ENCODE measurements at regions not wholly inside any gene's neighbourhood (a gene's known extent, or its start where the extent isn't known, plus 50 kb on each side); places are given as distances from the start of the nearest gene placed in this dataset.

- no TSS peak for BruUV-seq (replicated peaks)
- no peaks in the 10 kb centered on the region for H4K20me1 ChIP-seq (ENCODE audit: low read length)
- no peak overlapping the region for H3K4me3 ChIP-seq (ENCODE audit: low read length)
- no peaks in the 10 kb centered on the region for H3K9me3 ChIP-seq (ENCODE audit: low read length)
- intact Hi-C loops (cut with micrococcal nuclease): no loop called here
- no peaks in the 10 kb centered on the region for H3K36me3 ChIP-seq (ENCODE audit: low read depth, low read length)
- TF ChIP-seq EZH2 (IDR thresholded peaks at IDR 0.05; ENCODE audit: low read length, unreplicated experiment) (no peak), EZH2phosphoT487 (IDR thresholded peaks at IDR 0.05; ENCODE audit: borderline replicate concordance, low read length) (no peak)
- TF ChIP-seq, protein P1, sequence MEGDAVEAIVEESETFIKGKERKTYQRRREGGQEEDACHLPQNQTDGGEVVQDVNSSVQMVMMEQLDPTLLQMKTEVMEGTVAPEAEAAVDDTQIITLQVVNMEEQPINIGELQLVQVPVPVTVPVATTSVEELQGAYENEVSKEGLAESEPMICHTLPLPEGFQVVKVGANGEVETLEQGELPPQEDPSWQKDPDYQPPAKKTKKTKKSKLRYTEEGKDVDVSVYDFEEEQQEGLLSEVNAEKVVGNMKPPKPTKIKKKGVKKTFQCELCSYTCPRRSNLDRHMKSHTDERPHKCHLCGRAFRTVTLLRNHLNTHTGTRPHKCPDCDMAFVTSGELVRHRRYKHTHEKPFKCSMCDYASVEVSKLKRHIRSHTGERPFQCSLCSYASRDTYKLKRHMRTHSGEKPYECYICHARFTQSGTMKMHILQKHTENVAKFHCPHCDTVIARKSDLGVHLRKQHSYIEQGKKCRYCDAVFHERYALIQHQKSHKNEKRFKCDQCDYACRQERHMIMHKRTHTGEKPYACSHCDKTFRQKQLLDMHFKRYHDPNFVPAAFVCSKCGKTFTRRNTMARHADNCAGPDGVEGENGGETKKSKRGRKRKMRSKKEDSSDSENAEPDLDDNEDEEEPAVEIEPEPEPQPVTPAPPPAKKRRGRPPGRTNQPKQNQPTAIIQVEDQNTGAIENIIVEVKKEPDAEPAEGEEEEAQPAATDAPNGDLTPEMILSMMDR (conservative IDR thresholded peaks at IDR 0.05; ENCODE audit: low read depth, low read length): no peak
- H3F3A ChIP-seq (ENCODE audit: low read length, unreplicated experiment): no peaks in the 10 kb centered on the region
- ChIA-PET POLR2A (ENCODE audit: unreplicated experiment) (no interaction called here), CTCF (no interaction called here)
- H3K4me1 ChIP-seq (ENCODE audit: insufficient read depth, low read length): no peaks in the 10 kb centered on the region
- ATAC-seq: no peak
- no peak overlapping the region for H3K4me2 ChIP-seq (ENCODE audit: low read length)
- no peak overlapping the region for H3K9ac ChIP-seq (ENCODE audit: low read length)
- H3K27ac ChIP-seq (ENCODE audit: low read length): no peak overlapping the region
- no peak overlapping the region for H2AFZ ChIP-seq (ENCODE audit: low read length)
- DNase-seq: no peak
- no peaks in the 10 kb centered on the region for H3K27me3 ChIP-seq (ENCODE audit: low read length)
- no peaks in the 10 kb centered on the region for H3K79me2 ChIP-seq (ENCODE audit: low read length)
- H3K9me2 ChIP-seq (replicated peaks; ENCODE audit: low read length): no peaks in the 10 kb centered on the region
Measured at GRCh38 chr16:59920054-59920453, 1185.9 kb upstream of the GOT2 start.

- no peak overlapping the region for H2AFZ ChIP-seq (ENCODE audit: low read length)
- H3K9me2 ChIP-seq (replicated peaks; ENCODE audit: low read length): no peaks in the 10 kb centered on the region
- BruUV-seq (replicated peaks): no TSS peak
- H3K4me2 ChIP-seq (ENCODE audit: low read length): no peak overlapping the region
- DNase-seq (no peak), ATAC-seq (no peak)
- no peaks in the 10 kb centered on the region for H3K27me3 ChIP-seq (ENCODE audit: low read length)
- H3K36me3 ChIP-seq (ENCODE audit: low read depth, low read length): no peaks in the 10 kb centered on the region
- no peak overlapping the region for H3K27ac ChIP-seq (ENCODE audit: low read length)
- TF ChIP-seq EZH2 (IDR thresholded peaks at IDR 0.05; ENCODE audit: low read length, unreplicated experiment) (no peak), EZH2phosphoT487 (IDR thresholded peaks at IDR 0.05; ENCODE audit: borderline replicate concordance, low read length) (no peak)
- TF ChIP-seq, protein P1 (conservative IDR thresholded peaks at IDR 0.05; ENCODE audit: low read depth, low read length): no peak
- ChIA-PET POLR2A (ENCODE audit: unreplicated experiment) (no interaction called here), CTCF (no interaction called here)
- H3K4me3 ChIP-seq (ENCODE audit: low read length): no peak overlapping the region
- H3K9me3 ChIP-seq (ENCODE audit: low read length): no peaks in the 10 kb centered on the region
- no peaks in the 10 kb centered on the region for H3K4me1 ChIP-seq (ENCODE audit: insufficient read depth, low read length)
- no peaks in the 10 kb centered on the region for H3K79me2 ChIP-seq (ENCODE audit: low read length)
- no peak overlapping the region for H3K9ac ChIP-seq (ENCODE audit: low read length)
- H4K20me1 ChIP-seq (ENCODE audit: low read length): no peaks in the 10 kb centered on the region
- intact Hi-C loops (cut with micrococcal nuclease): no loop called here
- H3F3A ChIP-seq (ENCODE audit: low read length, unreplicated experiment): no peaks in the 10 kb centered on the region
Measured at GRCh38 chr16:59913666-59914065, 1179.5 kb upstream of the GOT2 start.

DNA sequence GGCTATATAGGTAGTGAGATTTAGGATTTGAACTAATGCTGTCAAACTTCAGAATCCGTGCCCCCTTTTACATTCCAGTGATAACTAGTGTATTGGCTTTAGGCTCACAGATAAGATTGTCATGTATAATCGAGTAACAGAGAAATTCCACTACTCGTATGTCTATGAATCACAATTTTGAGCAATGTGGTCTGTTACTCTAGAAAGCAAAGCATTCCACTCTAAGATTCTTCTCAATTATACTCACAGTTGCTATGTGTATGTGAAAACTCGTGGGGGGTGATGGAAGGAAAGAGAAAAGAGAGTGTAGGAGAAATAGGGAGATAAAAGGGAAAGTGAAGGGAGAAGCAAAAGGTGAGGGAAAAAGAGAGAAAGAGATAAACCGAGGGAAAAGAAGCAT, 1175.1 kb upstream of the GOT2 start:
- H3K9ac ChIP-seq (ENCODE audit: low read length): no peak overlapping the region
- ChIA-PET POLR2A (ENCODE audit: unreplicated experiment) (no interaction called here), CTCF (no interaction called here)
- TF ChIP-seq, protein P1 (conservative IDR thresholded peaks at IDR 0.05; ENCODE audit: low read depth, low read length): no peak
- TF ChIP-seq EZH2phosphoT487 (IDR thresholded peaks at IDR 0.05; ENCODE audit: borderline replicate concordance, low read length) (no peak), EZH2 (IDR thresholded peaks at IDR 0.05; ENCODE audit: low read length, unreplicated experiment) (no peak)
- no peak overlapping the region for H2AFZ ChIP-seq (ENCODE audit: low read length)
- no peaks in the 10 kb centered on the region for H3K4me1 ChIP-seq (ENCODE audit: insufficient read depth, low read length)
- no peaks in the 10 kb centered on the region for H3F3A ChIP-seq (ENCODE audit: low read length, unreplicated experiment)
- H3K27ac ChIP-seq (ENCODE audit: low read length): no peak overlapping the region
- H3K4me3 ChIP-seq (ENCODE audit: low read length): no peak overlapping the region
- H3K9me2 ChIP-seq (replicated peaks; ENCODE audit: low read length): no peaks in the 10 kb centered on the region
- BruUV-seq (replicated peaks): no TSS peak
- no peaks in the 10 kb centered on the region for H4K20me1 ChIP-seq (ENCODE audit: low read length)
- no peaks in the 10 kb centered on the region for H3K27me3 ChIP-seq (ENCODE audit: low read length)
- no peaks in the 10 kb centered on the region for H3K36me3 ChIP-seq (ENCODE audit: low read depth, low read length)
- H3K79me2 ChIP-seq (ENCODE audit: low read length): no peaks in the 10 kb centered on the region
- H3K4me2 ChIP-seq (ENCODE audit: low read length): no peak overlapping the region
- DNase-seq (no peak), ATAC-seq (no peak)
- intact Hi-C loops (cut with micrococcal nuclease): no loop called here
- H3K9me3 ChIP-seq (ENCODE audit: low read length): no peaks in the 10 kb centered on the region

Measured in PC-3 (cell line).